ENCODE measurements at regions not wholly inside any gene's neighbourhood (a gene's known extent, or its start where the extent isn't known, plus 50 kb on each side); places are given as distances from the start of the nearest gene placed in this dataset.
"Not testable (repeated sequence)": the region's sequence is repeated elsewhere in the genome, so short reads cannot be mapped to it uniquely, and the experiment has no call there.

DNA sequence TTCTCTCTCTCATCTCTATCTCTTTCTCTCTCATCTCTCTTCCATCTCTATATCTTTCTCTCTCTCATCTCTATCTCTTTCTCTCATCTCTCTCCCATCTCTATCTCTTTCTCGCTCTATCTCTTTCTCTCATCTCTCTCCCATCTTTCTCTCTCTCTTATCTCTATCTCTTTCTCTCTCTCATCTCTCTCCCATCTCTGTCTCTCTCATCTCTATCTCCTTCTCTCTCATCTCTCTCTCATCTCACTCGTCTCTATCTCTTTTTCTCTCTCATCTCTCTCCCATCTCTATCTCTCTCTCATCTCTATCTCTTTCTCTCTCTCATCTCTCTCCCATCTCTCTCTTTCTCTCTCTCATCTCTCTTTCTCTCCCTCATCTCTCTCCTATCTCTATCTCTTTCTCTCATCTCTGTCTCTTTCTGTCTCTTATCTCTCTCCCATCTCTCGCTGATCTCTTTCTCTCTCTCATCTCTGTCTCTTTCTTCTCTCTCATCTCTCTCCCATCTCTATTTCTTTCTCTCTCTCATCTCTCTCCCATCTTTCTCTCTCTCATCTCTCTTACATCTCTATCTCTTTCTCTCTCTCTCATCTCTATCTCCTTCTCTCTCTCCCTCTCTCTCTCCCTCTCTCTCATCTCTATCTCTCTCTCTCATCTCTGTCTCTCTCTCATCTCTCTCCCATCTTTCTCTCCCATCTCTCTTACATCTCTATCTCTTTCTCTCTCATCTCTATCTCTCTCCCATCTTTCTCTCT, 388.7 kb downstream of the NPHP4 start:
- Histone ChIP-seq H3K4me3 (ENCODE audit: low read length in 3 of 3) (no peak overlapping the region), H3K9me3 (ENCODE audit: control insufficient read depth in 2 of 3, insufficient read depth in 1 of 3, low read length in 3 of 3) (no peaks in the 10 kb centered on the region), H3K36me3 (ENCODE audit: control insufficient read depth in 2 of 3, insufficient read depth in 3 of 3, low read length in 3 of 3) (no peaks in the 10 kb centered on the region), H3K27ac (ENCODE audit: low read depth in 2 of 2, low read length in 2 of 2) (no peak overlapping the region), H3K9ac (ENCODE audit: low read length in 3 of 3) (no peak overlapping the region), H3K4me1 (ENCODE audit: control insufficient read depth in 2 of 3, insufficient read depth in 2 of 3, low read depth in 1 of 3, low read length in 3 of 3) (no peaks in the 10 kb centered on the region), H3K27me3 (ENCODE audit: control insufficient read depth, insufficient read depth, low read length) (no peaks in the 10 kb centered on the region)
- FAIRE-seq = no peak
- TF ChIP-seq, protein P1, sequence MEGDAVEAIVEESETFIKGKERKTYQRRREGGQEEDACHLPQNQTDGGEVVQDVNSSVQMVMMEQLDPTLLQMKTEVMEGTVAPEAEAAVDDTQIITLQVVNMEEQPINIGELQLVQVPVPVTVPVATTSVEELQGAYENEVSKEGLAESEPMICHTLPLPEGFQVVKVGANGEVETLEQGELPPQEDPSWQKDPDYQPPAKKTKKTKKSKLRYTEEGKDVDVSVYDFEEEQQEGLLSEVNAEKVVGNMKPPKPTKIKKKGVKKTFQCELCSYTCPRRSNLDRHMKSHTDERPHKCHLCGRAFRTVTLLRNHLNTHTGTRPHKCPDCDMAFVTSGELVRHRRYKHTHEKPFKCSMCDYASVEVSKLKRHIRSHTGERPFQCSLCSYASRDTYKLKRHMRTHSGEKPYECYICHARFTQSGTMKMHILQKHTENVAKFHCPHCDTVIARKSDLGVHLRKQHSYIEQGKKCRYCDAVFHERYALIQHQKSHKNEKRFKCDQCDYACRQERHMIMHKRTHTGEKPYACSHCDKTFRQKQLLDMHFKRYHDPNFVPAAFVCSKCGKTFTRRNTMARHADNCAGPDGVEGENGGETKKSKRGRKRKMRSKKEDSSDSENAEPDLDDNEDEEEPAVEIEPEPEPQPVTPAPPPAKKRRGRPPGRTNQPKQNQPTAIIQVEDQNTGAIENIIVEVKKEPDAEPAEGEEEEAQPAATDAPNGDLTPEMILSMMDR (IDR thresholded peaks at IDR 0.05; ENCODE audit: borderline replicate concordance, extremely low read depth, insufficient read depth) = no peak
- intact Hi-C loops (cut with DNase I) = no loop called here
- no peak for DNase-seq

DNA sequence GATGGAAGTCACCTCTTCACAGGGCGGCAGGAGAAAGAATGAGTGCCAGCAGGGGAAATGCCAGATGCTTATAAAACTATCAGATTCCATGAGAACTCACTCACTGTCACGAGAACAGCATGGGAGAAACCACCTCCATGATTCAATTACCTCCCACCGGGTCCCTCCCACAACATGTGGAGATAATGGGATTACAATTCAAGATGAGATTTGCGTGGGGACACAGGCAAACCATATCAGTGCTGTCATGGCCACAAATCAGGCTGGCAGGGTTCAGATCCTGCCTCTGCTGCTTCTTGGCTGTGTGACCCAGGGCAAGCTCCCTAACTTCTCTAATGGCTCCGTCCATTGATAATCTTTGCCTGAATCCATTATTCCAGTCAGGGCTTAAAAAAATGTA, 389.5 kb downstream of the NPHP4 start:
- H3K4me3 ChIP-seq (ENCODE audit: low read length in 3 of 3); H3K27me3 ChIP-seq (ENCODE audit: control insufficient read depth, insufficient read depth, low read length); H3K4me1 ChIP-seq (ENCODE audit: control insufficient read depth in 2 of 3, insufficient read depth in 2 of 3, low read depth in 1 of 3, low read length in 3 of 3); FAIRE-seq; H3K9ac ChIP-seq (ENCODE audit: low read length in 3 of 3); H3K9me3 ChIP-seq (ENCODE audit: control insufficient read depth in 2 of 3, insufficient read depth in 1 of 3, low read length in 3 of 3); H3K36me3 ChIP-seq (ENCODE audit: control insufficient read depth in 2 of 3, insufficient read depth in 3 of 3, low read length in 3 of 3); intact Hi-C loops (cut with DNase I); DNase-seq; H3K27ac ChIP-seq (ENCODE audit: low read depth in 2 of 2, low read length in 2 of 2): not testable (repeated sequence)

DNA sequence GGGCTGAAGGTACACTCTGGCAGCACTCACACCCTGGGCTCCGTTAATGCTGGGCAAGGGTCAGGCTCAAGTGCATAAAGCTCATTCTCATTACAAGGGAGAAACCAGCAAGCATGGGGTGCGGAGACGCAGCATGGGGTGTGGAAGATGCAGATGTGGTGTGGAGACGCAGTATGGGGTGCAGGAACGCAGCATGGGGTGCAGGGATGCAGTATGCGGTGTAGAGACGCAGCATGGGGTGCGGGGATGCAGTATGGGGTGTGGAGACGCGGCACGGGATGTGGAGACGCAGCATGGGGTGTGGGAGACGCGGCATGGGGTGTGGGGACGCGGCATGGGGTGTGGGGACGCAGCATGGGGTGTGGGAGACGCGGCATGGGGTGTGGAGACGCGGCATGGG, 390.7 kb downstream of the NPHP4 start:
- no peaks in the 10 kb centered on the region for H3K27me3 ChIP-seq (ENCODE audit: control insufficient read depth, insufficient read depth, low read length)
- no peaks in the 10 kb centered on the region for H3K36me3 ChIP-seq (ENCODE audit: control insufficient read depth in 2 of 3, insufficient read depth in 3 of 3, low read length in 3 of 3)
- intact Hi-C loops (cut with DNase I) = no loop called here
- no peaks in the 10 kb centered on the region for H3K9me3 ChIP-seq (ENCODE audit: control insufficient read depth in 2 of 3, insufficient read depth in 1 of 3, low read length in 3 of 3)
- no peak overlapping the region for H3K4me3 ChIP-seq (ENCODE audit: low read length in 3 of 3)
- H3K27ac ChIP-seq (ENCODE audit: low read depth in 2 of 2, low read length in 2 of 2) = no peak overlapping the region
- H3K4me1 ChIP-seq (ENCODE audit: control insufficient read depth in 2 of 3, insufficient read depth in 2 of 3, low read depth in 1 of 3, low read length in 3 of 3) = peaks cover 0 to 2% (median 0%) of the 10 kb centered on the region in 3 donors
- TF ChIP-seq, protein P1 (IDR thresholded peaks at IDR 0.05; ENCODE audit: borderline replicate concordance, extremely low read depth, insufficient read depth) = no peak
- no peak overlapping the region for H3K9ac ChIP-seq (ENCODE audit: low read length in 3 of 3)
- FAIRE-seq (no peak), DNase-seq (no peak)

DNA sequence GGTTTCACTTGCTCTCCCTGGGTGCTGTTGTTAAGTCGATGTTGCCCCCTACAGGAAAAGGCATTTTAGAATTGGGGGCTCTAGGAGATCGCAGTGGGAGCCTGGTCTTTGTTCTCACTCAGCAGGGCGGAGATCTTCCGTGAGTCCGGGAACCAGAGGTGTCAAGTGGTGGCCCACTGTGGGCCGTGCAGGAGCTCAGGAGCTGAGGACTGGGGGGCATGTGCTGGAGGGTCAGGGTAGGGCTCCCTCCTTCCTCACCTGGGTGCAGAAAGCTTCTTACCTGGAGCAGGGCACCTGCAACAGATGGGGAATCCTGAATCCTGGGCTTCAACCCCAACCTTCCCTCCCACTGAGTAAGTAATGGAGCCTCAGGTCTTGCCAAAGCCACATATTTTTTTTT, 392.7 kb downstream of the NPHP4 start:
- H3K4me3 ChIP-seq (ENCODE audit: low read length in 3 of 3) = no peak overlapping the region
- TF ChIP-seq, protein P1 (IDR thresholded peaks at IDR 0.05; ENCODE audit: borderline replicate concordance, extremely low read depth, insufficient read depth) = no peak
- no peak overlapping the region for H3K9ac ChIP-seq (ENCODE audit: low read length in 3 of 3)
- H3K27ac ChIP-seq (ENCODE audit: low read depth in 2 of 2, low read length in 2 of 2) = no peak overlapping the region
- intact Hi-C loops (cut with DNase I) = no loop called here
- H3K9me3 ChIP-seq (ENCODE audit: control insufficient read depth in 2 of 3, insufficient read depth in 1 of 3, low read length in 3 of 3) = no peaks in the 10 kb centered on the region
- H3K36me3 ChIP-seq (ENCODE audit: control insufficient read depth in 2 of 3, insufficient read depth in 3 of 3, low read length in 3 of 3) = no peaks in the 10 kb centered on the region
- DNase-seq (no peak), FAIRE-seq (no peak)
- no peaks in the 10 kb centered on the region for H3K27me3 ChIP-seq (ENCODE audit: control insufficient read depth, insufficient read depth, low read length)
- H3K4me1 ChIP-seq (ENCODE audit: control insufficient read depth in 2 of 3, insufficient read depth in 2 of 3, low read depth in 1 of 3, low read length in 3 of 3) = peaks cover 0 to 2% (median 0%) of the 10 kb centered on the region in 3 donors
